ENCODE measurements at regions not wholly inside any gene's neighbourhood (a gene's known extent, or its start where the extent isn't known, plus 50 kb on each side); places are given as distances from the start of the nearest gene placed in this dataset.
A peak's percentile ranks its signal among the peaks of the same experiment; 100 is the strongest.

DNA sequence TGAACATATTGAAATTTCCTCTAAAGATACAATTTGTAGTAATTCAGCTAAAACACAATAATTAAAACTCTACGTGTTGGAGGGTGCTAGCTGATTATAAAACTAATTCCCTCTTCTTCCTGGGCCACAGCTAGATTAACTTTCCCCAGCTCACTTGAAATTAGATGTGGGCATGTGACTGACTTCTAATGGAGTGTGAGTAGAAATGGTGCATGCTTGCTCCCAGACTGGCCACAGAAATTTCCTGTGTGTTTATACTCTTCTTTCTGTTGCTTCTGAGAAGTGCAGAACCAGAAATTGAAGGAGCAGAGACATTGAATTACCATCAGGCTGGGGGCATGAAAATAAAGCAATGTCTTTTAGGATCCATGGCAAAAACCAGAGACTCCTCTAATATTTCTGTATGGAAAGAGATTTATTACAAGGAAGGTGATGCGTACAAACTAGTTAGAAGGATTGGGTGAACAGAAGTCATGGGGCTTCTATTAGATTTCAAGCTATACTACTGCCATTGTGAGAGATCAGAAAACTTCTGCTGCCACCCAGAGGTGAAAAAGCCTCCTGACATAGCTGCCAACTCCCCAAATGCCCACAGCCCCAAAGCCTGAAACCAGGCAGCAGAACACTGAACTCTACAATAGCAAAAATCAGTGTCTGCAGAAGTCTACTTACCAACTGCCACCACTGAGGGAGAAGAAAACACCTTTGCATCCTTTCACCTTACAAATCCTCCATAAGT lies 379.2 kb upstream of the MIR17HG start:
- TF ChIP-seq, protein P1, sequence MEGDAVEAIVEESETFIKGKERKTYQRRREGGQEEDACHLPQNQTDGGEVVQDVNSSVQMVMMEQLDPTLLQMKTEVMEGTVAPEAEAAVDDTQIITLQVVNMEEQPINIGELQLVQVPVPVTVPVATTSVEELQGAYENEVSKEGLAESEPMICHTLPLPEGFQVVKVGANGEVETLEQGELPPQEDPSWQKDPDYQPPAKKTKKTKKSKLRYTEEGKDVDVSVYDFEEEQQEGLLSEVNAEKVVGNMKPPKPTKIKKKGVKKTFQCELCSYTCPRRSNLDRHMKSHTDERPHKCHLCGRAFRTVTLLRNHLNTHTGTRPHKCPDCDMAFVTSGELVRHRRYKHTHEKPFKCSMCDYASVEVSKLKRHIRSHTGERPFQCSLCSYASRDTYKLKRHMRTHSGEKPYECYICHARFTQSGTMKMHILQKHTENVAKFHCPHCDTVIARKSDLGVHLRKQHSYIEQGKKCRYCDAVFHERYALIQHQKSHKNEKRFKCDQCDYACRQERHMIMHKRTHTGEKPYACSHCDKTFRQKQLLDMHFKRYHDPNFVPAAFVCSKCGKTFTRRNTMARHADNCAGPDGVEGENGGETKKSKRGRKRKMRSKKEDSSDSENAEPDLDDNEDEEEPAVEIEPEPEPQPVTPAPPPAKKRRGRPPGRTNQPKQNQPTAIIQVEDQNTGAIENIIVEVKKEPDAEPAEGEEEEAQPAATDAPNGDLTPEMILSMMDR (IDR thresholded peaks at IDR 0.05; ENCODE audit: borderline replicate concordance) = peak; percentile 42
- H3K9me3 ChIP-seq (replicated peaks) = no peaks in the 10 kb centered on the region
- H3K27me3 ChIP-seq (ENCODE audit: low read depth) = no peaks in the 10 kb centered on the region
- H3K36me3 ChIP-seq = no peaks in the 10 kb centered on the region
- H3K4me3 ChIP-seq = no peak overlapping the region
- no peak for DNase-seq
- intact Hi-C loops (cut with micrococcal nuclease) = no loop called here
- no peak overlapping the region for H3K27ac ChIP-seq (replicated peaks)
- no peaks in the 10 kb centered on the region for H3K4me1 ChIP-seq

DNA sequence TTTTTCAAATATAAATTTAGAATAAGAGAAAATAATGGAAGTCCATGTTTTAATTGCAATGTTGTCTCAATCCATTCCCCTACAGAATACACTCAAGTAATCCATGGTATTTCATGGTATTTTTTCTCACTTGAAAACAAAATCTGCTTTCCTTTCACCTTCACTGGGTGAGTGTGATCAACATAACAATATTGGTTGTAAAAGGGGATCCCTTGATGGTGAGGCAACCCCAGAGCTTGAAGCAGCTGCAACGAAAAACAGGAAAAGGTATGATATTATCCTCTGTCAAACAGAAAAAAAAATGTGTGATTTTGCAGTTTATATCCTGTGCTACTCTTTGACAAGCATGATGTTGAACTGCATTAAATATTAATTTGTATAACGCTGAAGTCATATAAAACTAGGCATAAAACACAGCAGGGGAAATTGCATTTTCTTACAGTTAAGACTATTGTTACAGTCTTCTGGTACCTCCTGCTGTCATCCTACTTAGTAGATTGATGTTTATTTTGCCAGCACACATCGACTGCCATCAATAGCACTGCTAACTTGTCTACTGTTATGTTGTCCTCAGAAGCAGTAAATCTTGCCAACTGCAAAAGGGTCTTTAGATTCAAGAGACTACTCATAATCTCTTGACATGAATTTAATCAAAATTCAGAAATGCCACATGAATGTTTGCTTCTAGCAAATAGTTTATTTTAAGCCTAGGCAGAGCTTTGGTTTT lies 373.1 kb upstream of the MIR17HG start:
- no peak overlapping the region for H3K4me3 ChIP-seq
- peaks cover 4% of the 10 kb centered on the region for H3K9me3 ChIP-seq (replicated peaks)
- TF ChIP-seq, protein P1 (IDR thresholded peaks at IDR 0.05; ENCODE audit: borderline replicate concordance) = no peak
- H3K27ac ChIP-seq (replicated peaks) = no peak overlapping the region
- intact Hi-C loops (cut with micrococcal nuclease) = no loop called here
- no peaks in the 10 kb centered on the region for H3K4me1 ChIP-seq
- no peaks in the 10 kb centered on the region for H3K36me3 ChIP-seq
- no peak for DNase-seq
- H3K27me3 ChIP-seq (ENCODE audit: low read depth) = no peaks in the 10 kb centered on the region

DNA sequence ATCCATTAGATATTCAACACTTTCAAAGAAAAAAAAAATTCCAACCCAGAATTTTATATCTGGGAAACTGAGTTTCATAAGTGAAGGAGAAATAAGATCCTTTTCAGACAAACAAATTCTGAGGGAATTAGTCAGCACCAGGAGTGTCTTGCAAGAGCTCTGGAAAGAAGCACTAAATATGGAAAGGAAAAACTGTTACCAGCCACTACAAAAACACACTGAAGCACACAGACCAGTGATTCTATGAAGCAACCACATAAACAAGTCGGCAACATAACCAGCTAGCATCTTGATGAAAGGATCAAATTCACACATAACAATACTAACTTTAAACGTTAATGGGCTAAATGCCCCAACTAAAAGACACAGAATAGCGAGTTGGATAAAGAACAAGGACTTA lies 368.4 kb upstream of the MIR17HG start:
- Histone ChIP-seq H3K27ac (replicated peaks) (no peak overlapping the region), H3K9me3 (replicated peaks) (peaks cover 4% of the 10 kb centered on the region), H3K4me3 (no peak overlapping the region), H3K27me3 (ENCODE audit: low read depth) (no peaks in the 10 kb centered on the region), H3K4me1 (no peaks in the 10 kb centered on the region), H3K36me3 (no peaks in the 10 kb centered on the region)
- no peak for DNase-seq
- TF ChIP-seq, protein P1 (IDR thresholded peaks at IDR 0.05; ENCODE audit: borderline replicate concordance) = no peak
- intact Hi-C loops (cut with micrococcal nuclease) = no loop called here

DNA sequence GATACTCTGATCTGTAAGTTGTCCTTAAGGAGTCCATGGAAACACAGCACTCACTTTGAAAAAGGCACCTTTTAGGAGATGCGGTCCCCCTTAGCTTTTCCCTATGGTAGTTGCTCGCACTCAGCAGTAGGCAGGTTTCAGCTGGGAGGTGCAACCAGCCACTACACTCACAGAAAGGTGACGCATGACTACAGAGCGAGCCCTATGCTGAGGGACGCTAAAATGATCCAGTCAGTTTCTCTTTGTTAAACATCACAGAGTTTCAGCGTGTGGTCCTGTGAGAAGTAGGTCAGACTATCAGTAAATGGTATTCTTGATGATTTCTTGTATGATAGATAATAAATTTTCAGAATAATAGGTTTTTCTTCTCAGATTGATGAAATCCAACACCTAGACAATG lies 362.7 kb upstream of the MIR17HG start:
- H3K27ac ChIP-seq (replicated peaks) = no peak overlapping the region
- H3K4me1 ChIP-seq = no peaks in the 10 kb centered on the region
- intact Hi-C loops (cut with micrococcal nuclease) = no loop called here
- TF ChIP-seq, protein P1 (IDR thresholded peaks at IDR 0.05; ENCODE audit: borderline replicate concordance) = no peak
- no peaks in the 10 kb centered on the region for H3K27me3 ChIP-seq (ENCODE audit: low read depth)
- H3K9me3 ChIP-seq (replicated peaks) = no peaks in the 10 kb centered on the region
- no peak for DNase-seq
- no peak overlapping the region for H3K4me3 ChIP-seq
- no peaks in the 10 kb centered on the region for H3K36me3 ChIP-seq

DNA sequence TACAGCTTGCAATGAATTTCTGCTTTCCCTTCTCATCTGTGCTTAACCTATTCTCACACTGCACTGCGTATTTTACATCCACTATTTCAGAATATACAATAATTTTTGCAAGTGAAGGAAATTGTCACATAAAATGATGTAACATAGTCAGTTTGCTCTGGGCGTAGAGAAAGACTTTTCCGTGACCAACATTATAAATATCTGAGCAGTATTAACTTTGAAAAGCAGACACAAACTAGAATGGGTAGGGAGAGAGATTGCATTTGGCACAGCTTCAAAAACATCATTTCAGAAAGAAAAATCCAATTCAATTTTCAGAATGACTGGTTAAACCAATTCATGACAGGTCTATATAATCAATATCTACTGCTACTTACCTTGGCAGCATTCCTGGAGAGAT lies 352.5 kb upstream of the MIR17HG start:
- intact Hi-C loops (cut with micrococcal nuclease) = no loop called here
- TF ChIP-seq, protein P1 (IDR thresholded peaks at IDR 0.05; ENCODE audit: borderline replicate concordance) = no peak
- Histone ChIP-seq H3K9me3 (replicated peaks) (no peaks in the 10 kb centered on the region), H3K27ac (replicated peaks) (no peak overlapping the region), H3K36me3 (no peaks in the 10 kb centered on the region), H3K27me3 (ENCODE audit: low read depth) (no peaks in the 10 kb centered on the region), H3K4me3 (no peak overlapping the region), H3K4me1 (no peaks in the 10 kb centered on the region)
- DNase-seq = no peak

All from left ventricle myocardium inferior (tissue), 1 donor.